Stimulated activated memory B cell treated with anti-CD40 and anti-IgM and Interleukin-4, amounts not matched to agents 10 μg/mL and 1 μg/mL and 100 μg/mL, for 72 hours (primary cell): ENCODE measurements at regions not wholly inside any gene's neighbourhood (a gene's known extent, or its start where the extent isn't known, plus 50 kb on each side); places are given as distances from the start of the nearest gene placed in this dataset.

Experiments
- ATAC-seq: fragments of 150-1000 bp; cut with Tn5 transposase; 2 replicates; pipeline ENCODE4 v1.10.0; 2021
- H3K27ac Mint-ChIP-seq: one replicate; pipeline ENCODE4 v1.8.0; 2022; ENCODE audit warnings: mild to moderate bottlenecking, mixed read lengths
- H3K27me3 Mint-ChIP-seq: one replicate; pipeline ENCODE4 v1.8.0; 2022; ENCODE audit warnings: mixed read lengths
- H3K36me3 Mint-ChIP-seq: one replicate; pipeline ENCODE4 v1.8.0; 2022; ENCODE audit warnings: mixed read lengths
- H3K4me1 Mint-ChIP-seq: one replicate; pipeline ENCODE4 v1.8.0; 2022; ENCODE audit warnings: mixed read lengths
- H3K4me3 Mint-ChIP-seq: one replicate; pipeline ENCODE4 v1.8.0; 2022; ENCODE audit warnings: mild to moderate bottlenecking, moderate library complexity, mixed read lengths
- H3K9me3 Mint-ChIP-seq: one replicate; pipeline ENCODE4 v1.8.0; 2022; ENCODE audit warnings: mixed read lengths

GRCh38 chr10:78321000-78321399 is 287.3 kb downstream of the RPS24 start:
- Mint-ChIP-seq H3K4me3 (no peak overlapping the region), H3K27ac (no peak overlapping the region), H3K36me3 (peaks cover under 1% of the 10 kb centered on the region), H3K27me3 (no peaks in the 10 kb centered on the region), H3K4me1 (no peaks in the 10 kb centered on the region), H3K9me3 (peaks cover 7% of the 10 kb centered on the region)
- no peak for ATAC-seq

DNA sequence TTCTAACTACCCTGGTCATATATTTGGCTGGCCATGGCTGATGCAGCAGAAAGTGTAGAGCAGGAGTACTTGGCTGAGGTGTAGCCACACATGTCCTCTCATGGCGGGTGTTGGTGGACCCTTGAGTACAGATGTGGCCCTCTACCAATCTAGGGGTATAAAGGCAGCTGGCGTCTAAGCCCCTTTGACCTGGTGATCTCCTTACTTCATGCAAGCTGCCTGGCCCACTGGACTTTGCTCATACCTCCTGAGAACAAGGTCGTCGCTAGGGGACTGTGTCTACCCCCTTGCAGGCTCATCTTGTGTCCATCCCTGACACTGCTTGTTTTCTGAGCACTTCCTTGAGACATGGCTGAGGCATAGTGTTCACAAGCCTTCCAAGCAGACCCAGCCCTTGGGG is 287.8 kb downstream of the RPS24 start:
- H3K27ac Mint-ChIP-seq = no peak overlapping the region
- H3K27me3 Mint-ChIP-seq = no peaks in the 10 kb centered on the region
- H3K4me1 Mint-ChIP-seq = no peaks in the 10 kb centered on the region
- peaks cover 11% of the 10 kb centered on the region for H3K9me3 Mint-ChIP-seq
- no peak for ATAC-seq
- peaks cover 6% of the 10 kb centered on the region for H3K36me3 Mint-ChIP-seq
- H3K4me3 Mint-ChIP-seq = no peak overlapping the region

GRCh38 chr10:78326372-78326771 is 292.7 kb downstream of the RPS24 start:
- no peaks in the 10 kb centered on the region for H3K4me1 Mint-ChIP-seq

GRCh38 chr10:78327778-78328591 is 294.3 kb downstream of the RPS24 start:
- H3K4me1 Mint-ChIP-seq = no peaks in the 10 kb centered on the region

More at GRCh38 chr10:78326372-78326771, 292.7 kb downstream of the RPS24 start:
- Mint-ChIP-seq H3K4me3 (no peak overlapping the region), H3K27ac (no peak overlapping the region), H3K36me3 (peaks cover 14% of the 10 kb centered on the region), H3K9me3 (peaks cover 25% of the 10 kb centered on the region), H3K27me3 (peaks cover 18% of the 10 kb centered on the region)
- no peak for ATAC-seq

DNA sequence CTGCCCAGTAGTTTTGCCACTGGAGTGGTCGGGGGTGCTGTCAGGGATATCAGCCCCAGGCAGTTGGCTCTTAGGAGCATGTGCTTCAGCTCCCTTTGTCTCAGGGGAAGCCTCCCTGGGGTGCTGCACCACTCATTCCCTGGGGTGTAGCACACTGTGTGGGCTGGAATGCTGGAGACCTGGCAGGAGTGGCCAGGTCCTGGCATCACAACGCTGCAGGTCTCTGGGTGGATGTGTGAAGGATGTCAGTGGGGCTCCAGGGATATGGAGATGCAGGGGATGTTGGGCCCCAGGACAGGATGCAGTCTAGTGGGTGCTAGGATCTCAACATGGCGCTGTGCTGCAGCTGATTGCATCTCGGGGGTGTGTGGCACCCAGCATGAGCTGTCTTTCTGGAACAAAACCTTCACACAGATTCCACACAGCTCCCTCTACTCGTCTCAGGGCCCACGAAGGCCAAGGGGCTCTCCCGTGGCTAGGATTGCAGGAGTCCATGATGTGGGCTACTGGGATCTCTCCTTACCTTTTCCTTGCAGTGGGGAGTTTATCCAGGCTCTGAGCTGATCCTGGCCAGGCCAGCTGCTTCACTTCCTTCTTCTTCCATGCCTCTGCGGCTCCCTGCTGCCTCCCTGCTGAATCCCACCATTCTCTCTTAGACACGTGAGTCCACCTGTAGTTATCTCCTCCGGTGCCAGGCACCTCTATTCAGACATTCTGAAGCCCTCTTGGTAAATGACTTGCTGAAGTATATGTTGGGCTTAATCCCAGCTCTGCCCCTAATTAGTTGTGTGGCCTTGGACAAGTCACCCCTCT is 295.1 kb downstream of the RPS24 start:
- H3K36me3 Mint-ChIP-seq = peaks cover 14% of the 10 kb centered on the region
- peaks cover 29% of the 10 kb centered on the region for H3K9me3 Mint-ChIP-seq
- H3K4me3 Mint-ChIP-seq = no peak overlapping the region
- no peaks in the 10 kb centered on the region for H3K4me1 Mint-ChIP-seq
- no peak for ATAC-seq
- no peak overlapping the region for H3K27ac Mint-ChIP-seq
- H3K27me3 Mint-ChIP-seq = peaks cover 38% of the 10 kb centered on the region

More at GRCh38 chr10:78327778-78328591, 294.3 kb downstream of the RPS24 start:
- peaks cover 30% of the 10 kb centered on the region for H3K27me3 Mint-ChIP-seq
- no peak for ATAC-seq
- peaks cover 25% of the 10 kb centered on the region for H3K9me3 Mint-ChIP-seq
- no peak overlapping the region for H3K27ac Mint-ChIP-seq
- no peak overlapping the region for H3K4me3 Mint-ChIP-seq
- H3K36me3 Mint-ChIP-seq = peaks cover 14% of the 10 kb centered on the region

DNA sequence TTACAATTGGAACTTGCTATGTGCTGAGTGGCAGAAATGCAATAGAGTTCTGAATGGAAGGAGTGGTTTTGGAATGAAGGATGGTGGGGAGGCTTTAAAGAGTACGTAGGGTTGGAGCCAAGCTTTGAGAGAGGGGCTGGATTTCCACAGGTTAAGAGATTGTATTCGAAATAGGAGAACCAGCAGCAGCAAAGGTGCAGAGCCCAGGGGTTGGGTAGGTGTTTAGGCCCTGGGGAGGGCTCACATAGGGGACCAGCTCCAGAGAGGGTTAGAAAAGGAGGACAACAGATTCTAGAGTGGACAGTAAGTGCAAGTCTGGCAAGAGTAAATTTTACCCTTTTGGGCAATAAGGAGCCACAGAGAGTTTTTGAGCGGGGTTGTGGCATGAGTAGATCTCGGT is 297.2 kb downstream of the RPS24 start:
- ATAC-seq = no peak
- Mint-ChIP-seq H3K27me3 (peaks cover 39% of the 10 kb centered on the region), H3K27ac (no peak overlapping the region), H3K4me1 (no peaks in the 10 kb centered on the region), H3K9me3 (peaks cover 22% of the 10 kb centered on the region), H3K36me3 (peaks cover 14% of the 10 kb centered on the region), H3K4me3 (no peak overlapping the region)

GRCh38 chr10:78331391-78331922 is 297.8 kb downstream of the RPS24 start:
- no peak for ATAC-seq
- Mint-ChIP-seq H3K4me3 (no peak overlapping the region), H3K27ac (no peak overlapping the region), H3K36me3 (peaks cover 8% of the 10 kb centered on the region), H3K9me3 (peaks cover 18% of the 10 kb centered on the region), H3K27me3 (peaks cover 39% of the 10 kb centered on the region), H3K4me1 (no peaks in the 10 kb centered on the region)

- peaks cover 15% of the 10 kb centered on the region for H3K9me3 Mint-ChIP-seq
- H3K36me3 Mint-ChIP-seq = peaks cover 5% of the 10 kb centered on the region
- H3K4me3 Mint-ChIP-seq = no peak overlapping the region
- H3K27me3 Mint-ChIP-seq = peaks cover 39% of the 10 kb centered on the region
- H3K4me1 Mint-ChIP-seq = no peaks in the 10 kb centered on the region
- no peak overlapping the region for H3K27ac Mint-ChIP-seq
- ATAC-seq = no peak
Observed at GRCh38 chr10:78332012-78332411, 298.3 kb downstream of the RPS24 start.

DNA sequence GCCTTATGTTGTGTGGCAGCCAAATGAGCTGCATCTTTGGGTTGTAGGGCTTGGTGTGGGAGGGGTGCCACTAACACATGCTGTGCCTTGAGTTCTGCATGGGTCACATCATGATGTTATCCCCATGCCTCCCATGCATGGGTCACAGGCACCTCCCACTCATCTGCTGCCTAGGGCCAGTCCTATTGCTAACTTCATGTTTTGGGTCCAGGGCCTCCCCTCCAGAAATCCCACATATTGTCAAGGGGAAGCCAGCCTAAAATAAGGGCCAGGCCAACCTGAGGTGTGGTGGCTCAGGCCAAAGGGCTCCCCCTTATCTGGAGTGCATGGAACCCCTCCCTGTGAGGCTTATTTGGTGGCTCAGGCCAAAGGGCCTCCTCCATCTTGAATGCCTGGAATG is 299.0 kb downstream of the RPS24 start:
- peaks cover 11% of the 10 kb centered on the region for H3K9me3 Mint-ChIP-seq
- no peaks in the 10 kb centered on the region for H3K4me1 Mint-ChIP-seq
- no peak for ATAC-seq

DNA sequence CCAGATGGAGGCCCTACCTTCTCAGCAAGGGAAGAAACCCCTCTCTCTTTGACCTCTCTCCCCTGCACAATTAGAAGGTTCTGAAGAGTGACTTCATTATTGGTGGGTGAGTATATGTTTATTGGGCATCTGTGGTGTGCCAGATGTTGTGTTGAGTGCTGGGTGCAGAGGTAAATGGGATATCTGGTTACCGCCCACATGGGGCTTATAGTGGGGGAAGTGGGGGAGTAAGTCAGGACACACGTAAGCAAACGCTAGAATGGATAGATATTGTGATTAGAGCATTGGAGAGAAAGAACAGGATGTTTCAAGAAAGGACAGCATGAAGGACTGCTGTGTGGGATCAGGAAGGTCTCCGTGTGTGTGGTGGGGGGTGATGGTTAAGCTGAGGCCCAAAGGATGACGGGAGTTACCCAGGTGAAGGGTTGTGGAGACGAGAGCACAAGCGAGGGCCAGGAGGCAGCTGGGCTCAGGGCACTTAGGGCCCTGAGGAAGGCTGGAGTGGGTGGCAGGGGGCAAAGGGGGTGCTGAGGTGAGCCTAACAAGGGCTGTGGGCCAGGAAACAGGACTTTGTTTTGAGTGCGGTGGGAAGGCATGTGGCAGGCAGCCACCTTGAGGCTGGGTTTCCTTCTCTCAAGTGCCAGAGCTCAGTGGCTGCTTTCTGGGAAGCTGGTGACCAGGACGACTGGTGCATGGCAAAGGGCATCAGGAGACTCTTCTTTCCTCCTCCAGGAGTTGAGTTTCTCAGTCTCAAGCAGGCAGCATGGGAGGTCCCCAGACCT is 299.9 kb downstream of the RPS24 start:
- ATAC-seq = no peak
- H3K27ac Mint-ChIP-seq = no peak overlapping the region
- H3K9me3 Mint-ChIP-seq = peaks cover 6% of the 10 kb centered on the region
- H3K36me3 Mint-ChIP-seq = peaks cover 5% of the 10 kb centered on the region
- H3K4me1 Mint-ChIP-seq = no peaks in the 10 kb centered on the region
- peaks cover 46% of the 10 kb centered on the region for H3K27me3 Mint-ChIP-seq
- H3K4me3 Mint-ChIP-seq = no peak overlapping the region

More for the DNA sequence above, 299.0 kb downstream of the RPS24 start:
- Mint-ChIP-seq H3K4me3 (no peak overlapping the region), H3K27ac (no peak overlapping the region), H3K36me3 (peaks cover 5% of the 10 kb centered on the region), H3K27me3 (peaks cover 39% of the 10 kb centered on the region)

- no peaks in the 10 kb centered on the region for H3K4me1 Mint-ChIP-seq
- peaks cover 5% of the 10 kb centered on the region for H3K36me3 Mint-ChIP-seq
- no peak overlapping the region for H3K4me3 Mint-ChIP-seq
- H3K27me3 Mint-ChIP-seq = peaks cover 47% of the 10 kb centered on the region
- ATAC-seq = no peak
- H3K9me3 Mint-ChIP-seq = peaks cover 4% of the 10 kb centered on the region
- no peak overlapping the region for H3K27ac Mint-ChIP-seq
Observed at GRCh38 chr10:78335371-78335690, 301.7 kb downstream of the RPS24 start.

DNA sequence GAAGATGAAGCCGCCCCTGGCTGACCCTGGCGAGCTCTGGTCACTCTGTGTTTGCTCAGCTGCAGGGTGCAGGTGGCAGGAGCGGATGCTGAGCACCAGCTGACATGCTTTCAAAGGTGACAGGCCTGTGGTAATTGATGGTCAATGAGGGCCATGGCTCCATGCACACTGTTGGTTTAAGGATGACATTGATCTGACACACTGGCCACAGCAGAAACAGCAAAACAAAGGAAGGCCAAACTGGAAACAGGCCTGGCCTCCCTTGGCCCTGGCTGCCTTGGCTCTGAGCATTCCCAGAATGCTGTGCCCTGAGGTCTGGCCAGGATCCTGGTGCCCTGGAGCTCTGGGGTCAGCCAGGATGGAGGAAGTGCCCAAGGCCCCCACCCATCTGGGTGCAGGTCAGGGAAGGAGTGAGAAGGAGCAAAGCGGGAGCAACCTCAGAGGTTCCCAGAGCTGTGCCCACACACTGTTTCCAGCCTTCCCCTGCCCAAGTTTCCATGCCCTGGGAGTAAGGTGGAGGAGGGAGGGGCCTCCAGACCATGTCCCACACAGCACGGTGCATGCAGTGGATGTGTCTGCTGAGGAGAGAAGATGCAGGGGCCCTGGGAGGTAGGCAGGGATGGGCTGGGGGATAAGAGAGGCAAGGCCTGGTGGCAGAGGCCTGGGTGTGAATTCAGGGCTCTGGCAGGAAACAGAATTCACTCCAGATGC is 302.2 kb downstream of the RPS24 start:
- H3K27me3 Mint-ChIP-seq = peaks cover 43% of the 10 kb centered on the region
- H3K36me3 Mint-ChIP-seq = peaks cover 4% of the 10 kb centered on the region
- no peak overlapping the region for H3K27ac Mint-ChIP-seq
- peaks cover 4% of the 10 kb centered on the region for H3K9me3 Mint-ChIP-seq
- ATAC-seq = no peak
- H3K4me3 Mint-ChIP-seq = no peak overlapping the region
- no peaks in the 10 kb centered on the region for H3K4me1 Mint-ChIP-seq

DNA sequence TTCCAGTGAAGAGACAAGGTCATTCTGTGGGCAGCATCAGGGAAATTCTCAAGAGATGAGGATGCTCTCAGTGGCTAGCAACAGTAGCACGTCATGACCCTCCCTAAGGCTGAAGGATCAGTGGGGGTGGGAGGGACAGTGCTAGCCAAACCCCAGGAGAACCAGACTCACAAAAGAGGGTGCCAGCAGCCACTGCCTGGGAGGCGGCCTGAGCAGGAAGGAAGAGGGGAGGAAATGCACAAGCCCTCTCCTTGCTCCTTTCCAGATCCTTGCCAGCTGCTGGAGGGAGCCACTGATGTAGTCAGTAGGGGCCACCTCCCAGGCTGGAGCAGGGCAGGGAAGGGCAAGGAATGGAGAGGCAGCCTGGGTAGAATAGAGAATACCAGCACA is 302.7 kb downstream of the RPS24 start:
- Mint-ChIP-seq H3K4me3 (no peak overlapping the region), H3K9me3 (peaks cover 4% of the 10 kb centered on the region), H3K36me3 (no peaks in the 10 kb centered on the region), H3K27ac (no peak overlapping the region), H3K4me1 (no peaks in the 10 kb centered on the region), H3K27me3 (peaks cover 37% of the 10 kb centered on the region)
- ATAC-seq = no peak

GRCh38 chr10:78337016-78337415 is 303.4 kb downstream of the RPS24 start:
- H3K9me3 Mint-ChIP-seq = peaks cover 4% of the 10 kb centered on the region
- H3K27ac Mint-ChIP-seq = no peak overlapping the region
- H3K4me3 Mint-ChIP-seq = no peak overlapping the region
- no peak for ATAC-seq
- H3K36me3 Mint-ChIP-seq = no peaks in the 10 kb centered on the region
- H3K4me1 Mint-ChIP-seq = no peaks in the 10 kb centered on the region
- H3K27me3 Mint-ChIP-seq = peaks cover 32% of the 10 kb centered on the region
